ENCODE measurements at regions not wholly inside any gene's neighbourhood (a gene's known extent, or its start where the extent isn't known, plus 50 kb on each side); places are given as distances from the start of the nearest gene placed in this dataset.
"Not testable (repeated sequence)": the region's sequence is repeated elsewhere in the genome, so short reads cannot be mapped to it uniquely, and the experiment has no call there.

- not testable (repeated sequence) for DNase-seq
Measured at GRCh38 chr1:121117298-121117611, 66.9 kb downstream of the FAM72B start.

GRCh38 chr1:121117622-121118479 lies 66.3 kb downstream of the FAM72B start:
- peak; percentile 1 for DNase-seq

Measured in CD4-positive, alpha-beta T cell treated with Interleukin-17A for 4 hours (primary cell).